Endodermal cell (in vitro differentiated cells): ENCODE measurements at regions not wholly inside any gene's neighbourhood (a gene's known extent, or its start where the extent isn't known, plus 50 kb on each side); places are given as distances from the start of the nearest gene placed in this dataset.

Source experiments
- DNase-seq: peaks from one replicate; pipeline ENCODE4 v3.0.0-alpha.2; 2017
- H3K27ac ChIP-seq: 2 replicates; pipeline ENCODE4 v1.5.1; 2013; ENCODE audit warnings: mild to moderate bottlenecking, low read depth, low read length, moderate library complexity
- H3K27me3 ChIP-seq: 2 replicates; pipeline ENCODE4 v1.6.1; 2013; ENCODE audit warnings: mild to moderate bottlenecking, low read length, moderate library complexity; ENCODE audit not compliant: insufficient read depth, control insufficient read depth, poor library complexity, severe bottlenecking
- H3K36me3 ChIP-seq: 2 replicates; pipeline ENCODE4 v1.7.0; 2013; ENCODE audit warnings: mild to moderate bottlenecking, low read length, moderate library complexity; ENCODE audit not compliant: control insufficient read depth, insufficient read depth
- H3K4me1 ChIP-seq: one replicate; pipeline ENCODE4 v1.7.0; 2013; ENCODE audit warnings: low read length; ENCODE audit not compliant: control insufficient read depth, insufficient read depth
- H3K4me3 ChIP-seq: 2 replicates; pipeline ENCODE4 v1.5.1; 2013; ENCODE audit warnings: mild to moderate bottlenecking, low read length, moderate library complexity
- H3K9ac ChIP-seq: 2 replicates; pipeline ENCODE4 v1.6.1; 2013; ENCODE audit warnings: mild to moderate bottlenecking, low read length, moderate library complexity; ENCODE audit not compliant: poor library complexity, severe bottlenecking; ENCODE audit errors: extremely low read depth
- H3K9me3 ChIP-seq: 2 replicates; pipeline ENCODE4 v1.6.1; 2013; ENCODE audit warnings: mild to moderate bottlenecking, low read length, moderate library complexity; ENCODE audit not compliant: control insufficient read depth
- H3K27ac Mint-ChIP-seq: 2 replicates; pipeline ENCODE4 v1.8.0; 2020; ENCODE audit warnings: mixed read lengths
- H3K27me3 Mint-ChIP-seq: 2 replicates; pipeline ENCODE4 v1.8.0; 2021; ENCODE audit warnings: mild to moderate bottlenecking, mixed read lengths; ENCODE audit not compliant: insufficient read depth
- H3K36me3 Mint-ChIP-seq: 2 replicates; pipeline ENCODE4 v1.8.0; 2020; ENCODE audit warnings: low read depth, mixed read lengths
- H3K4me1 Mint-ChIP-seq: 2 replicates; pipeline ENCODE4 v1.8.0; 2020; ENCODE audit warnings: mixed read lengths
- H3K4me3 Mint-ChIP-seq: 2 replicates; pipeline ENCODE4 v1.8.0; 2020; ENCODE audit warnings: mild to moderate bottlenecking, moderate library complexity, mixed read lengths
- H3K9me3 Mint-ChIP-seq: 2 replicates; pipeline ENCODE4 v1.8.0; 2020; ENCODE audit warnings: mild to moderate bottlenecking, mixed read lengths
- CTCF ChIP-seq: fragments of 200-600 bp; sonication (generic); conservative IDR thresholded peaks from 2 replicates; pipeline ENCODE4 v1.5.0; 2021; ENCODE audit warnings: antibody characterized with exemption, mild to moderate bottlenecking
- WGBS, 2 experiments: methylation state at CpG; one replicate each; pipeline versions ENCODE4 v1.1.5 to v1.1.7; 2013; ENCODE audit warnings: missing lambda C conversion rate in 2 of 2, mixed read lengths in 1 of 2; ENCODE audit not compliant: insufficient coverage in 1 of 2, insufficient read length in 1 of 2; 5-methylcytosine and 5-hydroxymethylcytosine counted together

GRCh38 chr11:45348729-45349128 is 62.6 kb upstream of the SYT13 start:
- no peaks in the 10 kb centered on the region for H3K36me3 ChIP-seq
- no peaks in the 10 kb centered on the region for H3K27me3 Mint-ChIP-seq
- no peak overlapping the region for H3K4me3 Mint-ChIP-seq
- H3K4me1 ChIP-seq = peaks cover 2% of the 10 kb centered on the region
- H3K27ac ChIP-seq = no peak overlapping the region
- H3K4me3 ChIP-seq = no peak overlapping the region
- no peak overlapping the region for H3K9ac ChIP-seq
- no peak for TF ChIP-seq CTCF
- 84 to 100% methylated on average over 1 of the region's 1 CpG for WGBS, 2 experiments
- H3K9me3 ChIP-seq = no peaks in the 10 kb centered on the region
- DNase-seq = peak; percentile 24
- H3K9me3 Mint-ChIP-seq = no peaks in the 10 kb centered on the region
- H3K36me3 Mint-ChIP-seq = no peaks in the 10 kb centered on the region
- no peak overlapping the region for H3K27ac Mint-ChIP-seq
- H3K27me3 ChIP-seq = no peaks in the 10 kb centered on the region
- H3K4me1 Mint-ChIP-seq = peaks cover 8% of the 10 kb centered on the region

DNA sequence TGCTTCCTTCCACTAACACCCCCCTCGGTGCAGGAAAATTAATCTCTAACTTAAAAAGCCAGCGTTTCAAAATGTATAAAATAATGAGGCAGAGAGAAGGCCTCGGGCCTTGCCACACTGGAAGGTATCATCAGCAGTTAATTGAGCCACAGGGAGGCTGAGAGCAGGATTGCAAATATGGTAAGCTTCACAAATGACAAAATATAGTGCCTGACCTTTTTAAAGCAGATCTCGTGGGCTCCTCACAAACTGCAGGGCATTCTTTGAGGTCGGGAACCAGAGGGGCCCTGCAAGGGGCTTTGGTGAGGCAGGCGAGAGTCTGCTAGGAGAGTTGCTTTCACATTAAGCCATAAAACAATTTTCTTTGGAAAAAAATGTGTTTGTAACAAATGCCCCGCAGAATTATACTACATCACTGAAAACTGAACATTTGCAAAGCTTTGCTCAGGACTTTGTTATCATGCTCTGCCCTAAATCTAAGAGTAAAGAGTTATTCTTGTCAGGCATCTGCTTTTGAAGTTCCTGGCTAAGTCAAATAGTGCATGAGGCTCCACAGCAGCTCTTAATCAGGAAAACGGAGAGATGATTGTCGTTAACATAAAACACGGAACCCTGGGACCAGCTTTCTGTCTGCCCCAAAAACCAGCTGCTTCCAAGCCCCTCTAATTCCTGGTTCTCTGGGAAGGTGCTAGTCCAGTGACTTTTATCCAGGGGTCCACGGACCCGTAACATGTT is 61.4 kb upstream of the SYT13 start:
- Mint-ChIP-seq H3K36me3 (no peaks in the 10 kb centered on the region), H3K27me3 (no peaks in the 10 kb centered on the region), H3K4me3 (no peak overlapping the region), H3K4me1 (peaks cover 10% of the 10 kb centered on the region), H3K9me3 (no peaks in the 10 kb centered on the region), H3K27ac (no peak overlapping the region)
- no peak overlapping the region for H3K4me3 ChIP-seq
- DNase-seq = peak; percentile 45
- 67 to 72% methylated on average over 4 to 12 of the region's 12 CpGs for WGBS, 2 experiments
- peak overlapping the region; percentile 84 for H3K27ac ChIP-seq
- peaks cover 2% of the 10 kb centered on the region for H3K4me1 ChIP-seq
- no peaks in the 10 kb centered on the region for H3K9me3 ChIP-seq
- TF ChIP-seq CTCF = no peak
- no peaks in the 10 kb centered on the region for H3K36me3 ChIP-seq
- no peak overlapping the region for H3K9ac ChIP-seq
- H3K27me3 ChIP-seq = no peaks in the 10 kb centered on the region

- TF ChIP-seq CTCF = no peak
- Mint-ChIP-seq H3K27me3 (no peaks in the 10 kb centered on the region), H3K27ac (no peak overlapping the region), H3K4me1 (peaks cover 10% of the 10 kb centered on the region), H3K36me3 (no peaks in the 10 kb centered on the region), H3K9me3 (no peaks in the 10 kb centered on the region), H3K4me3 (no peak overlapping the region)
- H3K4me1 ChIP-seq = peaks cover 2% of the 10 kb centered on the region
- no peak overlapping the region for H3K9ac ChIP-seq
- H3K4me3 ChIP-seq = no peak overlapping the region
- H3K27ac ChIP-seq = no peak overlapping the region
- peak; percentile 26 for DNase-seq
- no peaks in the 10 kb centered on the region for H3K36me3 ChIP-seq
- 83 to 86% methylated on average over 2 of the region's 2 CpGs for WGBS, 2 experiments
- no peaks in the 10 kb centered on the region for H3K27me3 ChIP-seq
- no peaks in the 10 kb centered on the region for H3K9me3 ChIP-seq
These were observed 59.4 kb upstream of the SYT13 start for GRCh38 chr11:45345491-45345890.
